ENCODE measurements at regions not wholly inside any gene's neighbourhood (a gene's known extent, or its start where the extent isn't known, plus 50 kb on each side); places are given as distances from the start of the nearest gene placed in this dataset.
A peak's percentile ranks its signal among the peaks of the same experiment; 100 is the strongest.

GRCh38 chr1:101088431-101088830 lies 62.8 kb upstream of the DPH5 start:
- Histone ChIP-seq H3K79me2 (ENCODE audit: control insufficient read depth, insufficient read depth, low read length) (no peaks in the 10 kb centered on the region), H3K9ac (ENCODE audit: control insufficient read depth, insufficient read depth, low read length) (no peak overlapping the region), H4K20me1 (ENCODE audit: control insufficient read depth, insufficient read depth) (no peaks in the 10 kb centered on the region), H3K4me2 (ENCODE audit: control insufficient read depth, insufficient read depth) (no peak overlapping the region), H3K9me3 (replicated peaks; ENCODE audit: control insufficient read depth, insufficient read depth, low read length) (no peaks in the 10 kb centered on the region), H3K4me1 (ENCODE audit: control insufficient read depth, insufficient read depth, low read length) (no peaks in the 10 kb centered on the region), H3K36me3 (ENCODE audit: control insufficient read depth in 2 of 2, insufficient read depth in 2 of 2, low read length in 1 of 2) (no peaks in the 10 kb centered on the region), H2AFZ (ENCODE audit: control insufficient read depth, low read depth, low read length) (no peak overlapping the region), H3K4me3 (no peak overlapping the region), H3K27me3 (replicated peaks in 1 of 2; ENCODE audit: control insufficient read depth in 2 of 2, insufficient read depth in 2 of 2, low read length in 1 of 2) (no peaks in the 10 kb centered on the region), H3K27ac (ENCODE audit: control insufficient read depth, insufficient read depth) (no peak overlapping the region)
- peak; percentile 57 for ATAC-seq
- ChIA-PET SMC1A (ENCODE audit: uncharacterized antibody, unreplicated experiment) (interaction anchor here (0.9 to 1.9 kb wide), 2 partner anchors 32 to 71 kb away, joined by 3 to 6 read pairs; no protein-coding TSS in a partner anchor), CTCF (interaction anchor here (1.1 kb wide), 1 partner anchor 8 kb away, joined by 3 read pairs; no protein-coding TSS in a partner anchor), POLR2A (no interaction called here), RAD21 (ENCODE audit: unreplicated experiment) (interaction anchor here (1.0 to 1.8 kb wide), 2 partner anchors 16 to 143 kb away, joined by 3 to 4 read pairs; no protein-coding TSS in a partner anchor)
- no TSS peak for BruUV-seq (replicated peaks)
- in situ Hi-C loops (cut with MboI), result no loop called here
- WGBS (ENCODE audit: insufficient coverage, insufficient replicate concordance, low lambda C conversion rate, missing lambda C conversion rate), result 4% methylated on average over 1 of the region's 1 CpG
- no peak for FAIRE-seq
- TF ChIP-seq ATF3 (IDR thresholded peaks at IDR 0.05; ENCODE audit: borderline replicate concordance, extremely low read depth, low read depth, low read length), result no peak
- TF ChIP-seq RFX5 (IDR thresholded peaks at IDR 0.05; ENCODE audit: low read depth, low read length), result no peak
- no peak for TF ChIP-seq ZSCAN29 (IDR thresholded peaks at IDR 0.05)
- TF ChIP-seq ETV6 (conservative IDR thresholded peaks at IDR 0.05 in 1 of 2, IDR thresholded peaks at IDR 0.05 in 1 of 2; ENCODE audit: borderline replicate concordance in 1 of 2, low read depth in 1 of 2), result no peak
- no peak for TF ChIP-seq YY1 (IDR thresholded peaks at IDR 0.05; ENCODE audit: low read depth, low read length)
- TF ChIP-seq BHLHE40 (IDR thresholded peaks at IDR 0.05; ENCODE audit: borderline replicate concordance in 1 of 2, low read depth in 2 of 2, low read length in 1 of 2), result no peak
- no peak for TF ChIP-seq NFYA (IDR thresholded peaks at IDR 0.05; ENCODE audit: borderline replicate concordance, low read depth, low read length)
- TF ChIP-seq RELB (IDR thresholded peaks at IDR 0.05; ENCODE audit: low read depth), result no peak
- intact Hi-C loops (cut with micrococcal nuclease; ENCODE audit: unreplicated experiment), result no loop called here
- DNase-seq (ENCODE audit: low read depth, low spot score), result no peak
